A549 (cell line): ENCODE measurements at regions not wholly inside any gene's neighbourhood (a gene's known extent, or its start where the extent isn't known, plus 50 kb on each side); places are given as distances from the start of the nearest gene placed in this dataset.

Experiments
- JUNB ChIP-seq: fragments of >200 bp; sonication (Bioruptor Twin); formaldehyde crosslinking; IDR thresholded peaks from 2 replicates; pipeline ENCODE4 v1.6.1; 2016
- MYC ChIP-seq: IDR thresholded peaks from 2 replicates; pipeline ENCODE4 v1.6.1; 2012; ENCODE audit warnings: mild to moderate bottlenecking, inconsistent platforms, low read length, improper control_type of control experiment, borderline replicate concordance
- POLR2A ChIP-seq: IDR thresholded peaks from 2 replicates; pipeline ENCODE4 v1.6.1; 2012; ENCODE audit warnings: mild to moderate bottlenecking, low read length
- REST ChIP-seq: fragments of 200-600 bp; sonication (generic); IDR thresholded peaks from 2 replicates; pipeline ENCODE4 v1.6.1; 2016; ENCODE audit warnings: antibody characterized with exemption, mild to moderate bottlenecking, moderate library complexity
- SREBF2 ChIP-seq: fragments of 450-650 bp; IDR thresholded peaks from 2 replicates; pipeline ENCODE4 v1.6.1; 2014; ENCODE audit warnings: mild to moderate bottlenecking, moderate library complexity
- TP53 ChIP-seq: fragments of 250-450 bp; sonication (Bioruptor Pico); IDR thresholded peaks from 2 replicates; pipeline ENCODE4 v1.5.0; 2021; ENCODE audit warnings: mild to moderate bottlenecking, moderate library complexity

DNA sequence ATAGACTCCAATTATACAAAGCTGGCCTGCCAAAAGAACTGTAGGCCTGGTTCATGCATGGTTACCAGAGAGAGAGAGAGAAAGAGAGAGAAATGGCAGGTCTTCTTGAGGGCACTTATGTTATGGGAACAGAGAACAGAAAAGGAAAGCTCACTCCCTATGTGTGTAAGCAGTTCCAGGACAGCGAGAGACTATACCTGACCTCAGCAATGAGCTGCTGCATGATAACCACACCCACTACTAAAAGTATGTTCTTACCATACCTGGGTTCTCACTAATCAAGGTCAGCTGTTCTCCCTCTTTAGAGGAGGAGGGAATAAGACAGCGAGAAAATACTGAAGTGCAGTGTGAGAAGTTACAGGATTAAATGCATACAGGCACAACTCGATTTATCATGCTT is 583.3 kb downstream of the GBA3 start:
- TF ChIP-seq JUNB (no peak), TP53 (no peak), MYC (no peak), POLR2A (no peak), SREBF2 (no peak), REST (no peak)
